HCT116 (cell line): ENCODE measurements at regions not wholly inside any gene's neighbourhood (a gene's known extent, or its start where the extent isn't known, plus 50 kb on each side); places are given as distances from the start of the nearest gene placed in this dataset.

Source experiments
- ATAC-seq: fragments of 200-7000 bp; cut with Tn5 transposase; 2 replicates; pipeline ENCODE4 v1.9.1; 2020; ENCODE audit warnings: mild to moderate bottlenecking, moderate library complexity
- BruUV-seq: library from RNA; stranded (reverse); fragments of 400-500 nt; replicated peaks from 2 replicates; lab custom pipeline; 2021; lab: Mats Ljungman, UMichigan
- CTCF ChIA-PET: fragments of 300-600 bp; sonication (Branson Sonifier 250); formaldehyde crosslinking; loops from one replicate; lab custom pipeline; 2021; ENCODE audit warnings: antibody characterized with exemption; lab: Charles Lee
- POLR2A ChIA-PET: fragments of 300-600, 350-600 bp; sonication (Branson Sonifier 250); formaldehyde crosslinking; loops from one replicate; lab custom pipeline; 2021; ENCODE audit warnings: antibody characterized with exemption; lab: Charles Lee
- RAD21 ChIA-PET, 2 experiments: fragments of 300-600 bp; sonication (Branson Sonifier 250); formaldehyde crosslinking; loops; one replicate each; lab custom pipeline; 2023; ENCODE audit warnings: low total read pairs in 2 of 2; ENCODE audit not compliant: uncharacterized antibody in 2 of 2, unreplicated experiment in 2 of 2, low non-redundant PET in 1 of 2; lab: Charles Lee
- DNase-seq: peaks from one replicate; pipeline ENCODE4 v3.0.0-alpha.2; 2010; ENCODE audit warnings: low read depth, low spot score
- H2AFZ ChIP-seq: fragments of 200-600 bp; shearing (Covaris generic), sonication (generic); 2 replicates; pipeline ENCODE4 v1.6.1; 2017; ENCODE audit warnings: low read depth, mixed run types, mixed read lengths, antibody characterized with exemption, low read length; ENCODE audit not compliant: poor library complexity, severe bottlenecking
- H3K27ac ChIP-seq: 2 replicates; pipeline ENCODE4 v1.5.1; 2012; ENCODE audit warnings: low read depth, low read length
- H3K27me3 ChIP-seq: fragments of 200-600 bp; sonication (generic); 2 replicates; pipeline ENCODE4 v1.6.1; 2016; ENCODE audit warnings: mixed run types, low read length, mixed read lengths; ENCODE audit not compliant: insufficient read depth
- H3K36me3 ChIP-seq, 2 experiments: fragments of 200-500 bp in 1 of 2; fragments of 200-600 bp in 1 of 2; sonication (Bioruptor generic) in 1 of 2; sonication (generic) in 1 of 2; 2 replicates each; pipeline versions ENCODE4 v1.5.1 to v1.6.1; 2014 to 2016; ENCODE audit warnings: low read length in 2 of 2, inconsistent platforms in 1 of 2, mixed read lengths in 1 of 2, mixed run types in 1 of 2; ENCODE audit not compliant: insufficient read depth in 2 of 2, control insufficient read depth in 1 of 2
- H3K4me1 ChIP-seq, 2 experiments: fragments of 200-600 bp in 1 of 2; sonication (generic) in 1 of 2; 2 replicates each; pipeline versions ENCODE4 v1.5.1 to v1.6.1; 2012 to 2017; ENCODE audit warnings: low read length in 2 of 2, inconsistent platforms in 1 of 2, mild to moderate bottlenecking in 1 of 2, mixed read lengths in 1 of 2, mixed run types in 1 of 2, moderate library complexity in 1 of 2; ENCODE audit not compliant: insufficient read depth in 2 of 2, control insufficient read depth in 1 of 2
- H3K4me2 ChIP-seq: fragments of 200-600 bp; sonication (generic); 2 replicates; pipeline ENCODE4 v1.6.1; 2017; ENCODE audit warnings: mixed run types, low read length, mixed read lengths
- H3K4me3 ChIP-seq, 2 experiments: fragments of 200-600 bp in 1 of 2; sonication (generic) in 1 of 2; replicated peaks in 1 of 2; 2 replicates each; pipeline ENCODE4 v1.5.1; 2011 to 2016; ENCODE audit warnings: low read length in 2 of 2, control low read depth in 1 of 2, low read depth in 1 of 2, mild to moderate bottlenecking in 1 of 2, mixed read lengths in 1 of 2, mixed run types in 1 of 2
- H3K79me2 ChIP-seq: fragments of 200-600 bp; sonication (generic); 2 replicates; pipeline ENCODE4 v1.6.1; 2017; ENCODE audit warnings: mild to moderate bottlenecking, mixed run types, low read length, moderate library complexity, mixed read lengths; ENCODE audit not compliant: insufficient read depth
- H3K9ac ChIP-seq: fragments of 200-600 bp; sonication (generic); 2 replicates; pipeline ENCODE4 v1.6.1; 2016; ENCODE audit warnings: low read length, mixed read lengths
- H3K9me2 ChIP-seq: fragments of 200-600 bp; sonication (generic), shearing (Covaris generic); 2 replicates; pipeline ENCODE4 v1.6.1; 2017; ENCODE audit warnings: mixed run types, mild to moderate bottlenecking, moderate library complexity; ENCODE audit not compliant: insufficient read depth
- H3K9me3 ChIP-seq, 2 experiments: fragments of 200-500 bp in 1 of 2; fragments of 200-600 bp in 1 of 2; sonication (Bioruptor generic) in 1 of 2; sonication (generic) in 1 of 2; 2 replicates each; pipeline ENCODE4 v1.6.1; 2014 to 2017; ENCODE audit warnings: low read length in 2 of 2, mixed read lengths in 2 of 2, inconsistent platforms in 1 of 2, low read depth in 1 of 2, mild to moderate bottlenecking in 1 of 2, mixed run types in 1 of 2, moderate library complexity in 1 of 2; ENCODE audit not compliant: control insufficient read depth in 1 of 2, insufficient read depth in 1 of 2
- H4K20me1 ChIP-seq: fragments of 200-600 bp; sonication (generic), shearing (Covaris generic); 2 replicates; pipeline ENCODE4 v1.6.1; 2017; ENCODE audit warnings: mixed run types, mild to moderate bottlenecking, moderate library complexity; ENCODE audit not compliant: insufficient read depth
- ATF3 ChIP-seq: IDR thresholded peaks from 2 replicates; pipeline ENCODE4 v1.6.1; 2012
- CEBPB ChIP-seq: IDR thresholded peaks from 2 replicates; pipeline ENCODE4 v1.6.1; 2012; ENCODE audit warnings: low read depth
- EGR1 ChIP-seq: IDR thresholded peaks from 2 replicates; pipeline ENCODE4 v1.6.1; 2012; ENCODE audit warnings: low read depth
- ELF1 ChIP-seq: IDR thresholded peaks from 2 replicates; pipeline ENCODE4 v1.6.1; 2012; ENCODE audit warnings: low read depth, borderline replicate concordance
- EZH2phosphoT487 ChIP-seq: fragments of 200-600 bp; IDR thresholded peaks from 2 replicates; pipeline ENCODE4 v1.6.1; 2018; ENCODE audit warnings: antibody characterized with exemption, borderline replicate concordance
- FOSL1 ChIP-seq: IDR thresholded peaks from 2 replicates; pipeline ENCODE4 v1.6.1; 2012; ENCODE audit warnings: low read depth
- JUND ChIP-seq: IDR thresholded peaks from 2 replicates; pipeline ENCODE4 v1.6.1; 2012
- MAX ChIP-seq: IDR thresholded peaks from 2 replicates; pipeline ENCODE4 v1.6.1; 2012
- POLR2A ChIP-seq: IDR thresholded peaks from 2 replicates; pipeline ENCODE4 v1.7.0; 2011; ENCODE audit warnings: borderline replicate concordance; ENCODE audit not compliant: insufficient read depth, insufficient read length; ENCODE audit errors: extremely low read depth
- POLR2AphosphoS5 ChIP-seq: IDR thresholded peaks from 2 replicates; pipeline ENCODE4 v1.6.1; 2011; ENCODE audit warnings: mild to moderate bottlenecking, low read depth, low read length, moderate library complexity
- REST ChIP-seq: IDR thresholded peaks from 2 replicates; pipeline ENCODE4 v1.6.1; 2012; ENCODE audit warnings: low read depth
- SIN3A ChIP-seq: IDR thresholded peaks from 2 replicates; pipeline ENCODE4 v1.6.1; 2012; ENCODE audit warnings: low read depth
- TCF7L2 ChIP-seq: IDR thresholded peaks from 2 replicates; pipeline ENCODE4 v1.7.0; 2011; ENCODE audit warnings: borderline replicate concordance, inconsistent platforms; ENCODE audit not compliant: insufficient read depth, insufficient read length; ENCODE audit errors: extremely low read depth
- YY1 ChIP-seq: IDR thresholded peaks from 2 replicates; pipeline ENCODE4 v1.6.1; 2011; ENCODE audit warnings: low read length, low read depth, moderate library complexity, mild to moderate bottlenecking; ENCODE audit not compliant: insufficient replicate concordance; ENCODE audit errors: extremely low read depth
- ZBTB33 ChIP-seq: IDR thresholded peaks from 2 replicates; pipeline ENCODE4 v1.6.1; 2011; ENCODE audit warnings: mild to moderate bottlenecking, low read length, moderate library complexity; ENCODE audit not compliant: insufficient replicate concordance; ENCODE audit errors: extremely low read depth
- ZFX ChIP-seq: fragments of 450-650 bp; IDR thresholded peaks from 2 replicates; pipeline ENCODE4 v1.6.1; 2017
- ZNF274 ChIP-seq: fragments of 200-500 bp; sonication (Bioruptor generic); IDR thresholded peaks from 2 replicates; pipeline ENCODE4 v1.6.1; 2014; ENCODE audit warnings: mild to moderate bottlenecking, low read depth, low read length, inconsistent platforms
- intact Hi-C: fragments of 100-400 bp; cut with micrococcal nuclease; formaldehyde crosslinking; loops from 2 replicates; pipeline ENCODE4 v1.10.0; 2022

GRCh38 chr6:133754298-133754697, 134.6 kb upstream of the TCF21 start:
- no peaks in the 10 kb centered on the region for H3K36me3 ChIP-seq
- no peak overlapping the region for H2AFZ ChIP-seq
- TF ChIP-seq EZH2phosphoT487, result no peak
- TF ChIP-seq CEBPB, result no peak
- TF ChIP-seq ELF1, result no peak
- TF ChIP-seq ZNF274, result no peak
- no peak for TF ChIP-seq POLR2AphosphoS5
- no peak for TF ChIP-seq FOSL1
- no peak for TF ChIP-seq ZFX
- TF ChIP-seq ZBTB33, result no peak
- no peak for TF ChIP-seq EGR1
- no peak for TF ChIP-seq YY1
- TF ChIP-seq SIN3A, result no peak
- TF ChIP-seq REST, result no peak
- no peak for TF ChIP-seq MAX
- TF ChIP-seq POLR2A, result no peak
- no peak for TF ChIP-seq ATF3
- TF ChIP-seq TCF7L2, result no peak
- no peak for TF ChIP-seq JUND
- ATAC-seq, result no peak
- no TSS peak for BruUV-seq
- intact Hi-C loops, result no loop called here
- H4K20me1 ChIP-seq, result no peaks in the 10 kb centered on the region
- H3K9me3 ChIP-seq, result no peaks in the 10 kb centered on the region
- no peaks in the 10 kb centered on the region for H3K79me2 ChIP-seq
- CTCF ChIA-PET, result no interaction called here
- POLR2A ChIA-PET, result no interaction called here
- H3K4me3 ChIP-seq, result no peak overlapping the region
- H3K27ac ChIP-seq, result no peak overlapping the region; the same call in 1 of the 2 replicates
- H3K4me1 ChIP-seq, result peaks cover 0 to 3% of the 10 kb centered on the region in 2 experiments; a peak in 1 of 4 replicates
- no peak for DNase-seq
- no peaks in the 10 kb centered on the region for H3K27me3 ChIP-seq
- H3K4me2 ChIP-seq, result no peak overlapping the region
- H3K9me2 ChIP-seq, result no peaks in the 10 kb centered on the region
- RAD21 ChIA-PET, result no interaction called here
- H3K9ac ChIP-seq, result no peak overlapping the region
